ENCODE measurements at regions not wholly inside any gene's neighbourhood (a gene's known extent, or its start where the extent isn't known, plus 50 kb on each side); places are given as distances from the start of the nearest gene placed in this dataset.

DNA sequence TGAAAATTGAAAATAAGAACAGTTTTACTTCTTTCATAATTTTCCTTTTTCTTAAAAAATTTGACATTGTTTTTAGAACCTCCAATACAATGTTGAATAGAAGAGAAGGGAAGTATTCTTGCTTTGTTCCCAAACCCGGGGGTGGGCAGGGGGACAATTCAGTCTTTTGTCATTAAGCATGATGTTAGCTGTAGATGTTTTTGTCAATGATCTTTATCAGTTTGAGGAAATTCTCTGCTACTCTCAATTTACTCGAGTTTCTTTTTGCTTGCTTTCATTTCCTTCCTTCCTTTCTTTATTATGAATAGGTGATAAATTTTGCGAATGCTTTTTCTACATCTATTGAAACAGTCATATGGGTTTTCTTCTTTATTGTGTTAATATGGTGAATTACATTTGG, 183.2 kb upstream of the FRMD6 start:
- Histone ChIP-seq H3K27ac (ENCODE audit: low read depth in 2 of 2, low read length in 1 of 2) (no peak overlapping the region), H3K9me2 (no peaks in the 10 kb centered on the region; the same call in 1 of the 2 replicates), H4K20me1 (ENCODE audit: insufficient read depth) (no peaks in the 10 kb centered on the region), H2AFZ (ENCODE audit: low read depth) (peak overlapping the region; percentile 46; the same call in 1 of the 2 replicates), H3K27me3 (ENCODE audit: insufficient read depth) (no peaks in the 10 kb centered on the region), H3K36me3 (replicated peaks in 1 of 2; ENCODE audit: control insufficient read depth in 1 of 2, insufficient read depth in 2 of 2, low read length in 1 of 2) (no peaks in the 10 kb centered on the region), H3K4me2 (no peak overlapping the region), H3K4me3 (ENCODE audit: low read depth in 2 of 2, low read length in 1 of 2) (no peak overlapping the region), H3F3A (replicated peaks; ENCODE audit: insufficient read depth) (peaks cover 17% of the 10 kb centered on the region), H3K4me1 (ENCODE audit: control insufficient read depth in 1 of 2, insufficient read depth in 2 of 2, low read depth in 1 of 2, low read length in 1 of 2) (peaks cover 8 to 12% of the 10 kb centered on the region in 2 experiments), H3K9ac (no peak overlapping the region), H3K79me2 (ENCODE audit: insufficient read depth) (no peaks in the 10 kb centered on the region), H3K9me3 (no peaks in the 10 kb centered on the region)
- no peak for DNase-seq
- TF ChIP-seq, protein P1, sequence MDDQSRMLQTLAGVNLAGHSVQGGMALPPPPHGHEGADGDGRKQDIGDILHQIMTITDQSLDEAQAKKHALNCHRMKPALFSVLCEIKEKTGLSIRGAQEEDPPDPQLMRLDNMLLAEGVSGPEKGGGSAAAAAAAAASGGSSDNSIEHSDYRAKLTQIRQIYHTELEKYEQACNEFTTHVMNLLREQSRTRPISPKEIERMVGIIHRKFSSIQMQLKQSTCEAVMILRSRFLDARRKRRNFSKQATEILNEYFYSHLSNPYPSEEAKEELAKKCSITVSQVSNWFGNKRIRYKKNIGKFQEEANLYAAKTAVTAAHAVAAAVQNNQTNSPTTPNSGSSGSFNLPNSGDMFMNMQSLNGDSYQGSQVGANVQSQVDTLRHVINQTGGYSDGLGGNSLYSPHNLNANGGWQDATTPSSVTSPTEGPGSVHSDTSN (IDR thresholded peaks at IDR 0.05) = no peak
- no peak for TF ChIP-seq RFX5 (IDR thresholded peaks at IDR 0.05; ENCODE audit: low read length)
- TF ChIP-seq, protein P2, sequence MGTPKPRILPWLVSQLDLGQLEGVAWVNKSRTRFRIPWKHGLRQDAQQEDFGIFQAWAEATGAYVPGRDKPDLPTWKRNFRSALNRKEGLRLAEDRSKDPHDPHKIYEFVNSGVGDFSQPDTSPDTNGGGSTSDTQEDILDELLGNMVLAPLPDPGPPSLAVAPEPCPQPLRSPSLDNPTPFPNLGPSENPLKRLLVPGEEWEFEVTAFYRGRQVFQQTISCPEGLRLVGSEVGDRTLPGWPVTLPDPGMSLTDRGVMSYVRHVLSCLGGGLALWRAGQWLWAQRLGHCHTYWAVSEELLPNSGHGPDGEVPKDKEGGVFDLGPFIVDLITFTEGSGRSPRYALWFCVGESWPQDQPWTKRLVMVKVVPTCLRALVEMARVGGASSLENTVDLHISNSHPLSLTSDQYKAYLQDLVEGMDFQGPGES (IDR thresholded peaks at IDR 0.05; ENCODE audit: low read depth, low read length) = no peak
- no peak for TF ChIP-seq RXRA (IDR thresholded peaks at IDR 0.05; ENCODE audit: borderline replicate concordance, low read depth)
- TF ChIP-seq NRF1 (IDR thresholded peaks at IDR 0.05; ENCODE audit: low read depth, low read length) = no peak
- TF ChIP-seq EZH2phosphoT487 (IDR thresholded peaks at IDR 0.05; ENCODE audit: borderline replicate concordance, low read depth) = no peak
- no peak for TF ChIP-seq RCOR1 (IDR thresholded peaks at IDR 0.05; ENCODE audit: low read length)
- no peak for TF ChIP-seq FOXJ3 (CRISPR knock-in tag; IDR thresholded peaks at IDR 0.05)
- no peak for TF ChIP-seq GABPA (IDR thresholded peaks at IDR 0.05; ENCODE audit: low read depth)
- TF ChIP-seq, protein P3, sequence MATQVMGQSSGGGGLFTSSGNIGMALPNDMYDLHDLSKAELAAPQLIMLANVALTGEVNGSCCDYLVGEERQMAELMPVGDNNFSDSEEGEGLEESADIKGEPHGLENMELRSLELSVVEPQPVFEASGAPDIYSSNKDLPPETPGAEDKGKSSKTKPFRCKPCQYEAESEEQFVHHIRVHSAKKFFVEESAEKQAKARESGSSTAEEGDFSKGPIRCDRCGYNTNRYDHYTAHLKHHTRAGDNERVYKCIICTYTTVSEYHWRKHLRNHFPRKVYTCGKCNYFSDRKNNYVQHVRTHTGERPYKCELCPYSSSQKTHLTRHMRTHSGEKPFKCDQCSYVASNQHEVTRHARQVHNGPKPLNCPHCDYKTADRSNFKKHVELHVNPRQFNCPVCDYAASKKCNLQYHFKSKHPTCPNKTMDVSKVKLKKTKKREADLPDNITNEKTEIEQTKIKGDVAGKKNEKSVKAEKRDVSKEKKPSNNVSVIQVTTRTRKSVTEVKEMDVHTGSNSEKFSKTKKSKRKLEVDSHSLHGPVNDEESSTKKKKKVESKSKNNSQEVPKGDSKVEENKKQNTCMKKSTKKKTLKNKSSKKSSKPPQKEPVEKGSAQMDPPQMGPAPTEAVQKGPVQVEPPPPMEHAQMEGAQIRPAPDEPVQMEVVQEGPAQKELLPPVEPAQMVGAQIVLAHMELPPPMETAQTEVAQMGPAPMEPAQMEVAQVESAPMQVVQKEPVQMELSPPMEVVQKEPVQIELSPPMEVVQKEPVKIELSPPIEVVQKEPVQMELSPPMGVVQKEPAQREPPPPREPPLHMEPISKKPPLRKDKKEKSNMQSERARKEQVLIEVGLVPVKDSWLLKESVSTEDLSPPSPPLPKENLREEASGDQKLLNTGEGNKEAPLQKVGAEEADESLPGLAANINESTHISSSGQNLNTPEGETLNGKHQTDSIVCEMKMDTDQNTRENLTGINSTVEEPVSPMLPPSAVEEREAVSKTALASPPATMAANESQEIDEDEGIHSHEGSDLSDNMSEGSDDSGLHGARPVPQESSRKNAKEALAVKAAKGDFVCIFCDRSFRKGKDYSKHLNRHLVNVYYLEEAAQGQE (IDR thresholded peaks at IDR 0.05; ENCODE audit: low read depth, low read length) = no peak
- no peak for TF ChIP-seq TCF12 (IDR thresholded peaks at IDR 0.05)
- TF ChIP-seq YY1 (IDR thresholded peaks at IDR 0.05; ENCODE audit: low read depth) = no peak
- no peak for TF ChIP-seq CHD2 (IDR thresholded peaks at IDR 0.05; ENCODE audit: low read length, partially characterized antibody)
- no peak for TF ChIP-seq POLR2AphosphoS5 (IDR thresholded peaks at IDR 0.05; ENCODE audit: low read depth, low read length)
- TF ChIP-seq JUND (IDR thresholded peaks at IDR 0.05) = no peak
- TF ChIP-seq SIN3A (IDR thresholded peaks at IDR 0.05; ENCODE audit: borderline replicate concordance, low read depth, low read length) = no peak
- no peak for TF ChIP-seq FOXM1 (IDR thresholded peaks at IDR 0.05; ENCODE audit: low read depth)
- TF ChIP-seq, protein P4, sequence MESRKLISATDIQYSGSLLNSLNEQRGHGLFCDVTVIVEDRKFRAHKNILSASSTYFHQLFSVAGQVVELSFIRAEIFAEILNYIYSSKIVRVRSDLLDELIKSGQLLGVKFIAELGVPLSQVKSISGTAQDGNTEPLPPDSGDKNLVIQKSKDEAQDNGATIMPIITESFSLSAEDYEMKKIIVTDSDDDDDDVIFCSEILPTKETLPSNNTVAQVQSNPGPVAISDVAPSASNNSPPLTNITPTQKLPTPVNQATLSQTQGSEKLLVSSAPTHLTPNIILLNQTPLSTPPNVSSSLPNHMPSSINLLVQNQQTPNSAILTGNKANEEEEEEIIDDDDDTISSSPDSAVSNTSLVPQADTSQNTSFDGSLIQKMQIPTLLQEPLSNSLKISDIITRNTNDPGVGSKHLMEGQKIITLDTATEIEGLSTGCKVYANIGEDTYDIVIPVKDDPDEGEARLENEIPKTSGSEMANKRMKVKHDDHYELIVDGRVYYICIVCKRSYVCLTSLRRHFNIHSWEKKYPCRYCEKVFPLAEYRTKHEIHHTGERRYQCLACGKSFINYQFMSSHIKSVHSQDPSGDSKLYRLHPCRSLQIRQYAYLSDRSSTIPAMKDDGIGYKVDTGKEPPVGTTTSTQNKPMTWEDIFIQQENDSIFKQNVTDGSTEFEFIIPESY (IDR thresholded peaks at IDR 0.05; ENCODE audit: borderline replicate concordance, low read depth) = no peak
- TF ChIP-seq EP300 (IDR thresholded peaks at IDR 0.05; ENCODE audit: borderline replicate concordance in 1 of 2, low read depth in 1 of 2, low read length in 1 of 2) = no peak
- 84% methylated on average over 3 of the region's 3 CpGs for WGBS (ENCODE audit: low lambda C conversion rate)
- ChIA-PET POLR2A (no interaction called here), CTCF (no interaction called here)

Data from SK-N-SH (cell line).